GM13976 (cell line): ENCODE measurements at regions not wholly inside any gene's neighbourhood (a gene's known extent, or its start where the extent isn't known, plus 50 kb on each side); places are given as distances from the start of the nearest gene placed in this dataset.

Experiments used
- DNase-seq: peaks from one replicate; pipeline ENCODE4 v3.0.0; 2012; ENCODE audit warnings: low spot score
- in situ Hi-C: fragments of 300-500 bp; cut with MboI; formaldehyde crosslinking; loops from one replicate; pipeline ENCODE4 v1.12.0; 2022; ENCODE audit warnings: low sequenced_read_pairs, mixed read lengths, inconsistent platforms; ENCODE audit not compliant: unreplicated experiment
- TF ChIP-seq, protein P1 (sequence below): IDR thresholded peaks from 2 replicates; pipeline ENCODE4 v1.5.1; 2012; ENCODE audit warnings: borderline replicate concordance, mild to moderate bottlenecking; ENCODE audit not compliant: insufficient read depth; ENCODE audit errors: extremely low read depth, missing control alignments, control extremely low read depth

DNA sequence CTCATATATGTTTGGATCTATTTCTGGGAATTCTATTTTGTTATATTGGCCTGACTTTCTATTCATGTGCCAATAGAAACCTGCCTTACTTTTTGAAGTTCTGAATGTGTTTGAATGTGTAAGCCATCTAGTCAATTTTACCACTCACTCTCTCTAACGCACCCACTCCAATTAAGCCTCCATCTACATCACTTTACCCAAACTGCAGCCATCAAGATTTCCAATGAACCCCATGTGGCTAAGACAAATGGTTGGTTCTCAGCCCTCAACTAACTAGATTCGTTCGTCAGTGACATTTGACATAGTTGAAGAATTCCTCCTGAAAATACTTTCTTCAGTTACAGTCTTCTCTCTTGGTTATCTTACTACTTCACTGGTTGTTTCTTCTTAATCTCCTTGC is 137.3 kb upstream of the FSHR start:
- no peak for DNase-seq
- in situ Hi-C loops = no loop called here
- TF ChIP-seq, protein P1, sequence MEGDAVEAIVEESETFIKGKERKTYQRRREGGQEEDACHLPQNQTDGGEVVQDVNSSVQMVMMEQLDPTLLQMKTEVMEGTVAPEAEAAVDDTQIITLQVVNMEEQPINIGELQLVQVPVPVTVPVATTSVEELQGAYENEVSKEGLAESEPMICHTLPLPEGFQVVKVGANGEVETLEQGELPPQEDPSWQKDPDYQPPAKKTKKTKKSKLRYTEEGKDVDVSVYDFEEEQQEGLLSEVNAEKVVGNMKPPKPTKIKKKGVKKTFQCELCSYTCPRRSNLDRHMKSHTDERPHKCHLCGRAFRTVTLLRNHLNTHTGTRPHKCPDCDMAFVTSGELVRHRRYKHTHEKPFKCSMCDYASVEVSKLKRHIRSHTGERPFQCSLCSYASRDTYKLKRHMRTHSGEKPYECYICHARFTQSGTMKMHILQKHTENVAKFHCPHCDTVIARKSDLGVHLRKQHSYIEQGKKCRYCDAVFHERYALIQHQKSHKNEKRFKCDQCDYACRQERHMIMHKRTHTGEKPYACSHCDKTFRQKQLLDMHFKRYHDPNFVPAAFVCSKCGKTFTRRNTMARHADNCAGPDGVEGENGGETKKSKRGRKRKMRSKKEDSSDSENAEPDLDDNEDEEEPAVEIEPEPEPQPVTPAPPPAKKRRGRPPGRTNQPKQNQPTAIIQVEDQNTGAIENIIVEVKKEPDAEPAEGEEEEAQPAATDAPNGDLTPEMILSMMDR = no peak

DNA sequence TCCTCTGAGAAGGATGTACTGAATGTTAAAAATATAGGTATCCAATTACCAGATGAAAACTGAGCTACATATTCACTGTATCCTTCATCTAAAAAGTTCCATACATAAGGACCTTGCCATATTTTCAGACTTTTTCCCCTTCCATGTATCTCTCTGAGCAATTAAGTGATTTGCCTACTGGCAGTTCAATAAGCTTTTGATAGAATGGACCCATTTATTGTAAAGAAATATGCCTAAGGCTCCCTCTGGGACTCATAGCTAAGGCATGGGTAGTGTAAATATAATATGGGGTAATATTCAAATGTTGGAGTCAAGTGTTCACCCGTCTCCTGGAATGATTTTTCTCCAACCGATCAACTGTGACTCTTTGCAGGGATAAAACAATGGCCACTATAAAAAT is 135.4 kb upstream of the FSHR start:
- DNase-seq = no peak
- TF ChIP-seq, protein P1 = no peak
- in situ Hi-C loops = no loop called here

DNA sequence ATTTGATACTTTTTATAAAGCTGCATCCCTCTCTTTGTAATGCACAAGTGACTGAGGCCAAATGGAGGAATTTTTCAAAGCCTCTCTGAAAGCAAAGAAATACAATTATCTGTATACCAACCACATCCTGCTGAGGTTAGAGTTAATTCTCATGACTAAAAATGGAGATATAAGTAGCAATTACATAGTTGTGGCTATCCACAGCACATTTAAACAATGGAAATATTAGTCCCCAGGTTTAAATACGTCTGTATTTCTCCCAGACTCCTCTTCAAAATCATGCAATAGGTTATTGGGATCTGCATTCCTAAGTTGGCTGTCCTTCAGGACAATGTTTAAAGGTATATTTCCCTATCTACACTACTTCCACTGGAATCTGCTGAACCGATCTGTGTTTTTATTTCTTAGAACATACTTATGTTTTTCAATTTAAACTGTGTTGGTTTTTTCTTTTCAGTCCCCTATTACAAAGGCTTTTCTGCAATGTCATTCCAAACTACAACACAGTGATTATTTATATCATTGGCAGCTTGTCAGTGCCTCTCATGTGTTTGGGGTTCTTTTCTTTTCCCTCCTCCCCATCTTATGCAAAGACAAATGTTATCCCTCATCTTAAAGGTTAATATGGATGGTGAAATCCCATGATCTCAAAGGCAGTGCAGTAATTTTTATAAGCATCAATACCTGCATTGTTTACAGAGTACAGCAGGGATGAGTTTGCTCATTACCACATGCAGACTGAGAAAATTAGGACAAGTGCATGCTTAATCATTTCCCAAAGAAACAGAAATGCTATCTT is 134.8 kb upstream of the FSHR start:
- DNase-seq = no peak
- in situ Hi-C loops = no loop called here
- TF ChIP-seq, protein P1 = no peak

DNA sequence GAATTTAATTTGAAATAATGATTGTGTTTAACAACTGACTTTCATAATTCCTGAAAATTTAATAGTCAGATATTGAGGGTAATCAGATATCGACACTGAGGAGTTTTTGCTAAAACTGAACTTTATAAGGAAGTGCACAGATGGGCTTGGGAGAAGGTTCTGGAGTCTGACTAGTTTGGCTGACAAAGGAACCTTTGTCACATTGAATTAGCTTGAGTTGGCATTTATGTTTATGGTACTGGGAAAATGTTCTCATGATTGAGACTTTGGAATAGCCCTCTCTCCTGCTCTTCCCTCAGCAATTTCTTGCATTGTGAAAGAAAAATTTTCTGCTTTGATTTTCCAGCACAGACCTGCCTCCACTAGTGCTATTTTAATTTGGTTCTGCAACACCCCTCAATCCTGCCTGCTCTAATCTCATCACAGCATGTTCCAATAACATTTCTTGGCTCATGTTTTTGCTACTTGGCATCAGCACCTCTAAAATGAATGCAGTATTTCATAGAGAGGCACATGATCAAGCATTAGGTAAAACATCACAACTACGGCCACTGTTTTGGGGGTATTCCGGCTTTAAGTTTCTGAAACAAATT is 133.9 kb upstream of the FSHR start:
- no peak for DNase-seq
- TF ChIP-seq, protein P1 = no peak
- in situ Hi-C loops = no loop called here

DNA sequence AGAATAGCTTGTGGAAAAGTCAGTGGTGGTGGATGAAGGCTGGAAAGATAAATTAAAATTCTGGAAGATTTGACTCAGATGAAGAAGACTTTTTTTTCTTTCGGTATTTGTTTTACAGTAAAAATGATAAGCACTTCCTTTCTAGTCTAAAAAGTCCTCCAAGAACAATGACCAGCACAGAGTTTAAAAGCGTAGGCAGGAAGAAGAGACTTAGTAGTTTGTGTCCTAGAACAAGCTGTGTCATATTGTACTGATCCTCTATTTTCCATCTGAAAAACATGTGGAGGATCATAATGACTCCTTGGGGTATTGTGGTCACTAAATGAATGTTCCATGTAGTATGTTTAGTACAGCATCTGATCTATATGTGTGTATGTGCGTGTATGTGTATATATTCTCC is 132.4 kb upstream of the FSHR start:
- TF ChIP-seq, protein P1 = no peak
- in situ Hi-C loops = no loop called here
- no peak for DNase-seq

DNA sequence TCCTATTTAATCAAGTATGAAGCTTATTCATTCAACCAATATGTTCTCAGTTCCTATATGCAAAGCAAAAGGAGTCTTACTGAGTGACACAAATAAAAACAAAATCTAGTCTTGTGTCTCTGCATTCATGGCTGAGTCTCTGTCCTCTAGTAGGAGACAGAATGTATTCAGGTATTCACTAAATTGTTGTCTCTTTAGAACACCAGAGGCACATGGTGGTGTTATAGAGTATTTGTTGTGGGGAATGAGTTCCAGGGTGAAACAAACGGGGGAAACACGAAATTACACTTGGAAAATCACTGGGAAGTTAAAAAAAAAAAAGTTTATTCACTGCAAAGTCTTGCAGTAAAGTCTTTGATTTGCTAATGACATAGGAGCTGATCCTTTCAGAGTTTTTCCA is 131.7 kb upstream of the FSHR start:
- DNase-seq = no peak

More for the DNA sequence above, 131.7 kb upstream of the FSHR start:
- in situ Hi-C loops = no loop called here
- TF ChIP-seq, protein P1 = no peak
